AG09319 (cell line): ENCODE measurements at regions not wholly inside any gene's neighbourhood (a gene's known extent, or its start where the extent isn't known, plus 50 kb on each side); places are given as distances from the start of the nearest gene placed in this dataset.

Experiments used
- DNase-seq: peaks from one replicate; pipeline ENCODE4 v3.0.0-alpha.2; 2010; ENCODE audit warnings: low read depth; ENCODE audit errors: extremely low read depth
- CTCF ChIP-seq: IDR thresholded peaks from 2 replicates; pipeline ENCODE4 v1.5.1; 2011; ENCODE audit warnings: low read depth, mild to moderate bottlenecking, inconsistent platforms, low read length, moderate library complexity

- TF ChIP-seq CTCF = no peak
- no peak for DNase-seq
Measured at GRCh38 chr12:123059500-123059899, 79.0 kb downstream of the ARL6IP4 start.

GRCh38 chr12:123058980-123059379 is 78.5 kb downstream of the ARL6IP4 start:
- TF ChIP-seq CTCF = no peak
- DNase-seq = no peak

GRCh38 chr12:123058481-123058880 is 78.0 kb downstream of the ARL6IP4 start:
- no peak for DNase-seq
- no peak for TF ChIP-seq CTCF

GRCh38 chr12:123057513-123058265 is 77.2 kb downstream of the ARL6IP4 start:
- no peak for DNase-seq
- TF ChIP-seq CTCF = no peak

GRCh38 chr12:123056709-123057108 is 76.2 kb downstream of the ARL6IP4 start:
- TF ChIP-seq CTCF = no peak
- no peak for DNase-seq

- TF ChIP-seq CTCF = no peak
- no peak for DNase-seq
Measured at GRCh38 chr12:123056053-123056452, 75.6 kb downstream of the ARL6IP4 start.

DNA sequence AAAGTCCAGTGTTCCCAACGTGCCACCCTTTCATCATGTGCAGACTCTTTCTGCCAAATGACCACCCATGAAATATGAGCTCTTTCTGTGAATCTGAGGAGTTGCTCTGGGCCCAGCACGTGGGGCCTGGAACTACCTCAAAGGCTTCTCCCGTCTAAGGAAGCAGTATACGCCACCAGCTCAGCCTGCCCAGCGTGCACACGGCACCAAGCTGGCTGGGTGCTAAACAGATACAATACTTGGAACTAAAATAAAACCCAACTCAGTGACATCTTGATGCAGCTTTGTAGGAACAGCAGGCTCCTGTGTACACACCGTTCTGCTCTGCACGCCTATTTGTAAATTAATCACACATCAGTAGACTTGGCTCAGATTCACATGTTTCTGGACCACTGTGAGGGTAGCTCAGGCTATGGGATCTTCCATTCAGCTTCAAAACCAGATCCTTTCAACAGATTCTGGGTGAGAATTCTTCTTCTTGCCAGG is 74.8 kb downstream of the ARL6IP4 start:
- no peak for DNase-seq
- no peak for TF ChIP-seq CTCF
